ENCODE measurements at regions not wholly inside any gene's neighbourhood (a gene's known extent, or its start where the extent isn't known, plus 50 kb on each side); places are given as distances from the start of the nearest gene placed in this dataset.

GRCh38 chr6:22006795-22007194, 290.0 kb downstream of the PRL start:
- H3K9ac ChIP-seq (ENCODE audit: low read depth in 1 of 2, low read length in 2 of 2) = no peak overlapping the region
- no peaks in the 10 kb centered on the region for H3K4me1 ChIP-seq (ENCODE audit: control insufficient read depth in 4 of 4, insufficient read depth in 4 of 4, low read length in 3 of 4)
- H3K27me3 ChIP-seq (ENCODE audit: control insufficient read depth in 4 of 4, insufficient read depth in 4 of 4, low read length in 3 of 4) = no peaks in the 10 kb centered on the region
- H3K4me3 ChIP-seq (ENCODE audit: low read depth in 1 of 3, low read length in 3 of 3) = no peak overlapping the region
- no peaks in the 10 kb centered on the region for H3K36me3 ChIP-seq (ENCODE audit: control insufficient read depth in 4 of 4, insufficient read depth in 3 of 4, low read depth in 1 of 4, low read length in 3 of 4)
- WGBS = 93% methylated on average over 3 of the region's 3 CpGs
- TF ChIP-seq MAX (IDR thresholded peaks at IDR 0.05) (no peak), RXRA (IDR thresholded peaks at IDR 0.05) (no peak), YY1 (IDR thresholded peaks at IDR 0.05) (no peak), FOXA1 (IDR thresholded peaks at IDR 0.05) (no peak), REST (IDR thresholded peaks at IDR 0.05) (no peak), HNF4A (conservative IDR thresholded peaks at IDR 0.05) (no peak), SP1 (IDR thresholded peaks at IDR 0.05) (no peak), FOXA2 (IDR thresholded peaks at IDR 0.05) (no peak)
- DNase-seq (ENCODE audit: low spot score) = no peak
- H3K27ac ChIP-seq (ENCODE audit: low read depth in 1 of 2, low read length in 2 of 2) = no peak overlapping the region
- no peaks in the 10 kb centered on the region for H3K9me3 ChIP-seq (ENCODE audit: control insufficient read depth in 4 of 4, low read length in 3 of 4)

GRCh38 chr6:22007469-22007868, 289.4 kb downstream of the PRL start:
- H3K27ac ChIP-seq (ENCODE audit: low read depth in 1 of 2, low read length in 2 of 2) = no peak overlapping the region
- H3K27me3 ChIP-seq (ENCODE audit: control insufficient read depth in 4 of 4, insufficient read depth in 4 of 4, low read length in 3 of 4) = no peaks in the 10 kb centered on the region
- 63% methylated on average over 3 of the region's 3 CpGs for WGBS
- H3K9ac ChIP-seq (ENCODE audit: low read depth in 1 of 2, low read length in 2 of 2) = no peak overlapping the region
- no peaks in the 10 kb centered on the region for H3K36me3 ChIP-seq (ENCODE audit: control insufficient read depth in 4 of 4, insufficient read depth in 3 of 4, low read depth in 1 of 4, low read length in 3 of 4)
- H3K4me1 ChIP-seq (ENCODE audit: control insufficient read depth in 4 of 4, insufficient read depth in 4 of 4, low read length in 3 of 4) = no peaks in the 10 kb centered on the region
- no peaks in the 10 kb centered on the region for H3K9me3 ChIP-seq (ENCODE audit: control insufficient read depth in 4 of 4, low read length in 3 of 4)
- H3K4me3 ChIP-seq (ENCODE audit: low read depth in 1 of 3, low read length in 3 of 3) = no peak overlapping the region
- TF ChIP-seq SP1 (IDR thresholded peaks at IDR 0.05) (no peak), ZBTB33 (IDR thresholded peaks at IDR 0.05) (no peak), MAX (IDR thresholded peaks at IDR 0.05) (no peak), REST (IDR thresholded peaks at IDR 0.05) (no peak), CTCF (IDR thresholded peaks at IDR 0.05; ENCODE audit: low read depth, low read length, missing input control) (no peak), EGR1 (IDR thresholded peaks at IDR 0.05; ENCODE audit: low read depth in 2 of 2) (no peak), GABPA (IDR thresholded peaks at IDR 0.05 in 1 of 2, conservative IDR thresholded peaks at IDR 0.05 in 1 of 2) (no peak), HNF4A (conservative IDR thresholded peaks at IDR 0.05) (no peak), RAD21 (IDR thresholded peaks at IDR 0.05) (no peak), TAF1 (conservative IDR thresholded peaks at IDR 0.05) (no peak), JUND (IDR thresholded peaks at IDR 0.05) (no peak), FOXA2 (IDR thresholded peaks at IDR 0.05) (no peak), ATF3 (IDR thresholded peaks at IDR 0.05) (no peak), YY1 (IDR thresholded peaks at IDR 0.05) (no peak), FOXA1 (IDR thresholded peaks at IDR 0.05) (no peak), NR2F2 (IDR thresholded peaks at IDR 0.05) (no peak), HNF4G (IDR thresholded peaks at IDR 0.05) (no peak), RXRA (IDR thresholded peaks at IDR 0.05) (no peak)
- DNase-seq (ENCODE audit: low spot score) = no peak
